ENCODE measurements at regions not wholly inside any gene's neighbourhood (a gene's known extent, or its start where the extent isn't known, plus 50 kb on each side); places are given as distances from the start of the nearest gene placed in this dataset.

GRCh38 chr3:31157047-31157694 is 262.7 kb upstream of the GADL1 start:
- DNase-seq: no peak

- no peak for DNase-seq
Measured at GRCh38 chr3:31157893-31158620, 263.6 kb upstream of the GADL1 start.

- DNase-seq: no peak
Measured at GRCh38 chr3:31159331-31160039, 265.0 kb upstream of the GADL1 start.

- DNase-seq: no peak
Measured at GRCh38 chr3:31161889-31162288, 267.4 kb upstream of the GADL1 start.

GRCh38 chr3:31164381-31164780 is 269.9 kb upstream of the GADL1 start:
- DNase-seq: no peak

GRCh38 chr3:31165399-31165860 is 271.0 kb upstream of the GADL1 start:
- DNase-seq: no peak

GRCh38 chr3:31166249-31166885 is 271.9 kb upstream of the GADL1 start:
- DNase-seq: no peak

GRCh38 chr3:31167666-31168065 is 273.2 kb upstream of the GADL1 start:
- no peak for DNase-seq

GRCh38 chr3:31170932-31171670 is 276.6 kb upstream of the GADL1 start:
- no peak for DNase-seq

GRCh38 chr3:31172336-31172735 is 277.9 kb upstream of the GADL1 start:
- no peak for DNase-seq

- no peak for DNase-seq
Measured at GRCh38 chr3:31173118-31173718, 278.8 kb upstream of the GADL1 start.

GRCh38 chr3:31174079-31174478 is 279.6 kb upstream of the GADL1 start:
- no peak for DNase-seq

GRCh38 chr3:31176045-31176444 is 281.6 kb upstream of the GADL1 start:
- DNase-seq: no peak

GRCh38 chr3:31178467-31178866 is 284.0 kb upstream of the GADL1 start:
- DNase-seq: no peak

- no peak for DNase-seq
Measured at GRCh38 chr3:31179768-31180167, 285.3 kb upstream of the GADL1 start.

GRCh38 chr3:31180274-31180673 is 285.8 kb upstream of the GADL1 start:
- DNase-seq: no peak

- no peak for DNase-seq
Measured at GRCh38 chr3:31181661-31182060, 287.2 kb upstream of the GADL1 start.

GRCh38 chr3:31182661-31183060 is 288.2 kb upstream of the GADL1 start:
- no peak for DNase-seq

- DNase-seq: no peak
Measured at GRCh38 chr3:31184261-31185061, 290.0 kb upstream of the GADL1 start.

- no peak for DNase-seq
Measured at GRCh38 chr3:31185062-31185357, 290.5 kb upstream of the GADL1 start.

GRCh38 chr3:31186041-31186440 is 291.6 kb upstream of the GADL1 start:
- no peak for DNase-seq

- DNase-seq: no peak
Measured at GRCh38 chr3:31187380-31187779, 292.9 kb upstream of the GADL1 start.

Data from CD4-positive, alpha-beta T cell treated with Interferon gamma for 1 hour (primary cell).